GM12872 (cell line): ENCODE measurements at regions not wholly inside any gene's neighbourhood (a gene's known extent, or its start where the extent isn't known, plus 50 kb on each side); places are given as distances from the start of the nearest gene placed in this dataset.

Source experiments
- TF ChIP-seq, protein P1 (sequence below): IDR thresholded peaks from 3 replicates; pipeline ENCODE4 v1.5.1; 2011; ENCODE audit warnings: low read depth, mild to moderate bottlenecking, low read length, moderate library complexity; ENCODE audit not compliant: insufficient read depth

GRCh38 chr10:78997635-78998618 lies 70.8 kb upstream of the ZMIZ1 start:
- TF ChIP-seq, protein P1, sequence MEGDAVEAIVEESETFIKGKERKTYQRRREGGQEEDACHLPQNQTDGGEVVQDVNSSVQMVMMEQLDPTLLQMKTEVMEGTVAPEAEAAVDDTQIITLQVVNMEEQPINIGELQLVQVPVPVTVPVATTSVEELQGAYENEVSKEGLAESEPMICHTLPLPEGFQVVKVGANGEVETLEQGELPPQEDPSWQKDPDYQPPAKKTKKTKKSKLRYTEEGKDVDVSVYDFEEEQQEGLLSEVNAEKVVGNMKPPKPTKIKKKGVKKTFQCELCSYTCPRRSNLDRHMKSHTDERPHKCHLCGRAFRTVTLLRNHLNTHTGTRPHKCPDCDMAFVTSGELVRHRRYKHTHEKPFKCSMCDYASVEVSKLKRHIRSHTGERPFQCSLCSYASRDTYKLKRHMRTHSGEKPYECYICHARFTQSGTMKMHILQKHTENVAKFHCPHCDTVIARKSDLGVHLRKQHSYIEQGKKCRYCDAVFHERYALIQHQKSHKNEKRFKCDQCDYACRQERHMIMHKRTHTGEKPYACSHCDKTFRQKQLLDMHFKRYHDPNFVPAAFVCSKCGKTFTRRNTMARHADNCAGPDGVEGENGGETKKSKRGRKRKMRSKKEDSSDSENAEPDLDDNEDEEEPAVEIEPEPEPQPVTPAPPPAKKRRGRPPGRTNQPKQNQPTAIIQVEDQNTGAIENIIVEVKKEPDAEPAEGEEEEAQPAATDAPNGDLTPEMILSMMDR: no peak

DNA sequence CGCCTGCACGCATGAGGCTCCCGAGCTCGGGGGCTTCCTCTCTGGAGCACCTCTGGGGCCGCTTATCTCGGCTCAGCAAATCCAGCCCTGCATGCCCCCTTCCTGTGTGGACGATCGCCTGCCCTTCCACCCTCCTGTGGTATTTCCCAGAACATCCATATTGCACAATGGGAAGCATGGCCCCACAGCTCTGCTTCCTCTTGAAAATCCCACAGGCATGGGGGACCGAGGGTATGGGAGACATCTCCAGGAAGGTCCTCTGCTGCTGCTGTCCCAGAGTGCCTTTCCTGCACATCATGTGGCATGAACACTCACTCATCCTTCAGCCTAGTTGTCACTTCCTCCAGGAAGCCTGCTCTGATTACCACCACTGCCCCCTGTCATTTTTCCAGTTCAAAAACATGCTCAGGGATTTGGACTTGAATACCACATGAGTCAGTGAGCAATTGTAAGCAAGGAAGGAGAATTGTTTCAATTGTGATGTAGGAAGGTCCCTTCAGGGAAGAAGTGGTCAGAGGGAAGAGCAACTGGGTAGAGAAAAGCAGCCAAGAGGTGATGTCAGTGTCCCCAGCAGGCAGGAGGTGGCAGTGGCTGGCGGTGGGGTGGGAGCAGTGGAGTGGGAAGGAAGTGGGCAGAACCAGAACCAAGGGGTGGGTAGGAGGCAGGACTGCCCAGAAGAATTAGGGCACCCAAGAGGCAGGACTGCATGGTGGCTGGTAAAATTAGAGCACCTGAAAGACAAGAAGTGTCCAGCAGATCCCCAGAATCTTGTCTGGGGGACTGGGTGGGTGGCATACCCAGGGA lies 67.5 kb upstream of the ZMIZ1 start:
- TF ChIP-seq, protein P1: no peak

- TF ChIP-seq, protein P1: no peak
These were observed 66.4 kb upstream of the ZMIZ1 start for GRCh38 chr10:79002336-79002735.

DNA sequence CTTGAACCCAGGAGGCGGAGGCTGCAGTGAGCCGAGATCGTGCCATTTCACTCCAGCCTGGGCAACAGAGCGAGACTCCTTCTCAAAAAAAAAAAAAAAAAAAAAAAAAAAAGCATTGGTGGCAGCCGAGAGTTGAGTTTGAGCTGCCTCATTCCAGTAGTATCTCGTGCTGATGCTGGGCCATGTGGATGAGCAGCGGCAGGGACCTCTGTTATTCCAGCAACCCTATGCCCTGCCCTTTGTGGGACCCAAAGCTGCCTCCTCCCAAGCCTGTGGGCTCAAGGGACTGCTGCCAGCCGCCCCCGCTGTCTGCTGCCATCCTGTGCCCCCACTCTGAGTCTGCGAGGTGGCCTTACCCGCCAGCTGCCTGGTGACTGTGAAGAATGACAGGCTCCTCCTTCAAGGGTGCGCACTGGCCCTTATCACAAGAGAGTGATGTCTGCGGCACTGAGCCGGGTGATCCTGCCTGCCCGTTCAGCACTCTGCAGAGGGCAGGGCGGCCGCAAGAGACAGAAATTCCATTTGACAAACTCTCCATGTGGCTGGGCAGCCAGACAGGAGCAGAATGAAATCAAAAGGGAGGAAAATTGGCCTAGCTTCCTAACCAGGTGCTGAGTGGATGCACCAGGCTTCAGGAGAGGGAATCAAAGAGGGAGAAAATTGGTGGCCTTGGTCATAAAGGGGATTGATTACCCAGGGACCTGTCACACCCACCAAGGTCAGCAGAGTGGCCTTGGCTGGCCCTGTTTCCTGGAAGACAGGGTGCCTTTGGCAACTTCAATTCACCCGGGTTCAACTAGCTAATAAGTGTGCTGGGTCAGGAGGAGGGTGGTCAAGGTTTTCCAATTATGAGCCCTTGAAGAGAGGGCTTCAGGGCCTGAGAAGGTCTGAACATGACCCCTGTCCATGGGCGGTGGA lies 65.3 kb upstream of the ZMIZ1 start:
- TF ChIP-seq, protein P1: no peak

- TF ChIP-seq, protein P1: no peak
These were observed 64.5 kb upstream of the ZMIZ1 start for GRCh38 chr10:79004311-79004710.

DNA sequence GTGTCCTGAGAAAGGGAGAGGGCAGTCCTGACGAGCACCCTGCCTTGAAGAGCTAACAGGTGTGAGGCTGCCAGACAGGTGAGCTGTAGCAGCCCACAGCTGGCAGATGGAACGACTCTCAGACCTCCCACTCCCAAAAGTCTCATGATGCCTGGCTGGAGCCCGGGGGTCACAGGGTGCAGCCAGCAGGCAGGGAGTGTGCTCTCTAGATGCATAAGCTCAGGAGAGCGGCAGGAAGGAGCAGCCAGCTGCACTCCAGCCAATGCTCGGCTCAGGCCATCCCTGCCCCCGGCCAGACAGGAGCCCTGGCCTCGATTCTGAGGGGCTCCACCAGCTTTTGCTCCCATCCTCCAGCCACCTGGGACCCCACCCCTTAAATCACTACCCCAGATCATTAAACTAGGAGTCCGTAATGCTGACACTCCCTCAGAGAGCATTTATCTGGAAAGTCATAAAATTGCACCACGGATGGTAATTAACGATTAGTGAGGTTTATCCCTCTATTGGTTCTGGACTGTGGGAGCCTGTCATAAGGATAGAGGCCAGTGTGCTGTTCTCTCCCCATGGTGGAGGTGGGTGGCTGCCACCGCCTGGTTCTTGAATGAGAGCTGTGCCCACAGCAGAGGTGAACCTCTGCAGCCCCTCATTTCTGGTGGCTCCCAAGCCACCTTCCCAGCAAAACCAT lies 63.5 kb upstream of the ZMIZ1 start:
- TF ChIP-seq, protein P1: no peak
